ENCODE measurements at regions not wholly inside any gene's neighbourhood (a gene's known extent, or its start where the extent isn't known, plus 50 kb on each side); places are given as distances from the start of the nearest gene placed in this dataset.

DNA sequence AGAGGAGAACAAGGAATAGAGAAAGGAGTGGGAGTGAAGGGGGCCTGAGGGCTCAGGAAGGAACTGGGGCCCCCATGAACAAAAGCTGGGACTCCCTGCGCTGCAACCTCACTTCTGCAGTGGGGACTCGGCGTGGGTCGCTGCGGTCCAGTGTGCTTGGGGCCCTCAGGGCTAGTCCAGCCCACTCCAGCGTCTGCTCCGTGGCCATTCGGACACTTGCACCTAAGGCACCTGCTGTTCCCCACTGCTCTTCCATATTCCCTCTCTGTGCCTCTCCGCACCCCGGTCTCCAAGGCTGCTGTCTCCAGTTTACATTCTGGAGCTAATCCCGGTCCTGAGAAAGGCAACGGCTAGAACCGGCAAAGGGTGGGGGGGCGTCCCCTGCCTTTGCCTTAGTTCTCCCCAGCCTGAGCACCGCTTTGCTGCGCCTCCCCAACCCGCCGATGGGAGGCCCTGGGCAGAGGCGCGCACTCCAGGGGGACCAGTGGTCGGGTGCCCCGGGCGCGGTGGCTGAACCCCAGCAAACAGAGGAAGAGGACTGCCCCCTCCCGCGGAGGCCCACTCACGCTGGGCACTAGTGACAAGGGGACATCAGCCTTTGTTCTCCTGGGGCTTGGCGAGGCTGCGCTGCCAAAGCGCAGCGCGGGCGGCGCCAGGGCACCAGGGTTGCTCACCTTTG lies 327.7 kb upstream of the F9 start:
- H3K4me3 ChIP-seq (ENCODE audit: low read length), result peak overlapping the region; percentile 6
- peaks cover 3% of the 10 kb centered on the region for H3K9me3 ChIP-seq (ENCODE audit: control insufficient read depth, low read depth, low read length)
- H3K4me1 ChIP-seq (ENCODE audit: control insufficient read depth, insufficient read depth, low read length), result no peaks in the 10 kb centered on the region
- H3K27me3 ChIP-seq (ENCODE audit: control insufficient read depth, insufficient read depth, low read length), result peaks cover 40% of the 10 kb centered on the region
- WGBS (ENCODE audit: insufficient coverage, low lambda C conversion rate), result no CpG with 5 or more reads among the region's 34 CpGs
- no peaks in the 10 kb centered on the region for H3K36me3 ChIP-seq (ENCODE audit: control insufficient read depth, insufficient read depth, low read length)
- H3K27ac ChIP-seq (ENCODE audit: low read length), result no peak overlapping the region
- no peak for DNase-seq

DNA sequence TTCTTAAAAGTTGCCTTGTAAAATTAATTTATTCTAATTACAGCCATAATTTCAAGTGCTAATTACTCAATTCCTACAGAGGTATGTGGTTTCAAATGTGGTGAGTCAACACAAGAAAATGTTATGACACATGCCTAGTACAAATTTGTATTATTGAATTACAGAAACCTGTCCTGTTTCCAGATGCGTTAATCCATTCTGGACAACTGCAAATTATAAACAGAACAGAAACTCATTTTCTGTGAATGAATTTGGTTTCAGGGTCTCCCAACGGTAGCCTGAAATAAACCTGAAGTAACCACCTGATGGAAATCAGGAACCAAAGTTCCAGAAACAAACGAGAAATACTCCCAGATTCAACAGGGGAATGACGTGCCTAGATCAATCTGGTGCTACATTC lies 328.6 kb upstream of the F9 start:
- Histone ChIP-seq H3K4me1 (ENCODE audit: control insufficient read depth, insufficient read depth, low read length) (no peaks in the 10 kb centered on the region), H3K9me3 (ENCODE audit: control insufficient read depth, low read depth, low read length) (peaks cover 3% of the 10 kb centered on the region), H3K36me3 (ENCODE audit: control insufficient read depth, insufficient read depth, low read length) (no peaks in the 10 kb centered on the region), H3K4me3 (ENCODE audit: low read length) (no peak overlapping the region), H3K27ac (ENCODE audit: low read length) (no peak overlapping the region), H3K27me3 (ENCODE audit: control insufficient read depth, insufficient read depth, low read length) (peaks cover 38% of the 10 kb centered on the region)
- DNase-seq, result no peak
- WGBS (ENCODE audit: insufficient coverage, low lambda C conversion rate), result no CpG with 5 or more reads among the region's 4 CpGs

DNA sequence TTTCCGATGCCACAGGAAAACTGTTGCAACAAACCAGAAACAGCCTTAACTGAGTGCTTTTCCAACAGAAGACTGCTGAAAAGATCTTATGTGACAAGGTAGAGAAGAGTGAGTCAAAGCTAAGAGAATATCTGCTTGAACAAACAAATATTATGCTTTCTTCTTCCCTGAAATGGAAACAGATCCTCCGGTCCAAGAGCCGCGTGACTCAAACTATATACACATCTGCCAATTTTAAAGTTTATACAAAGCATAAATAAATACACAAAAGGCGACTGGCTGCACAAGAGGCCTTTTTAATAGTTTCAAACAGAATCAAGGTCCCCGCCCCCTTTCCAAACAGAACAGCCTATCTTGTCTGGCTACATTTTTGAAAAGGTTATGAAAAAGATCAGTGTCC lies 329.7 kb upstream of the F9 start:
- no peak overlapping the region for H3K27ac ChIP-seq (ENCODE audit: low read length)

DNA sequence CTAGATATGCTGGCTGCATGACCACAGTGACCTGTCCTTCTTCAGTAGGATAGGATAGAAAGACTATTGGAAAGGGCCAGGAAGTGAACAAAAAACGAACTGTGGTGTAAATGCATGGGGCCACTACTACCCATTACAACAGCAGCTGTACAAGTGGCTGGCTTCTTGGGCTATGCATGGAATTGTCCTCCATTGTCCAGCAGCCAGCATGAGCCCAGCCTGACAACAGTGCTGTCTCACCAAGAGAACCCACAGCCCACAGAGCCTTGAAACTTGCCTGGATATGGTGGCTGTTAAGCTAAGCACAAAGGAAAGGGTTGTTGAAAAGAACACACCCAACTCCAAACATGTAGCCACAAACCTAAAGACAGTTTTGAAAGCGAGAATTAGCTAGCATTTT lies 330.2 kb upstream of the F9 start:
- no peak for DNase-seq
- Histone ChIP-seq H3K36me3 (ENCODE audit: control insufficient read depth, insufficient read depth, low read length) (no peaks in the 10 kb centered on the region), H3K9me3 (ENCODE audit: control insufficient read depth, low read depth, low read length) (peaks cover 3% of the 10 kb centered on the region), H3K4me3 (ENCODE audit: low read length) (no peak overlapping the region), H3K4me1 (ENCODE audit: control insufficient read depth, insufficient read depth, low read length) (no peaks in the 10 kb centered on the region), H3K27ac (ENCODE audit: low read length) (no peak overlapping the region), H3K27me3 (ENCODE audit: control insufficient read depth, insufficient read depth, low read length) (peaks cover 28% of the 10 kb centered on the region)
- WGBS (ENCODE audit: insufficient coverage, low lambda C conversion rate), result no CpG with 5 or more reads among the region's 2 CpGs

More for the DNA sequence above, 329.7 kb upstream of the F9 start:
- Histone ChIP-seq H3K27me3 (ENCODE audit: control insufficient read depth, insufficient read depth, low read length) (peaks cover 29% of the 10 kb centered on the region), H3K36me3 (ENCODE audit: control insufficient read depth, insufficient read depth, low read length) (no peaks in the 10 kb centered on the region), H3K4me3 (ENCODE audit: low read length) (no peak overlapping the region), H3K9me3 (ENCODE audit: control insufficient read depth, low read depth, low read length) (peaks cover 3% of the 10 kb centered on the region), H3K4me1 (ENCODE audit: control insufficient read depth, insufficient read depth, low read length) (no peaks in the 10 kb centered on the region)
- no peak for DNase-seq
- WGBS (ENCODE audit: insufficient coverage, low lambda C conversion rate), result no CpG with 5 or more reads among the region's 6 CpGs

DNA sequence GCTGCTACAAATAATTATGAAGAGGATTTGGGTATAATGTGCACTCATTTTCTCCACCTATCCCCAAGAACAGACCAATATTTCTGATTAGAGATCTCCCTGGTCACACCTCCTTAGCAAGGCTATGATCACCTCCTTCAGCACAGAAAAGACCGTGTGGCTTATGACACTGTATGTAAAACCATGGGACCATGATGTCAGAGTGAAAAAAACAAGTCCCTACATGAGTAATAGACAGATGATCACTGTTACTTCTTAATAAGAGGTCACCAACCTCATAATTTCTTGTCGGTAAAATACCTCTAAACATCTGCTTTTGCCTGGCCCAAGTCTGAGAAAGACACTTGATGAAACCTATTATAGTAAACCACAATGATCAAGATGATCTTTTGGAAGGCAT lies 330.6 kb upstream of the F9 start:
- Histone ChIP-seq H3K27me3 (ENCODE audit: control insufficient read depth, insufficient read depth, low read length) (peaks cover 27% of the 10 kb centered on the region), H3K36me3 (ENCODE audit: control insufficient read depth, insufficient read depth, low read length) (no peaks in the 10 kb centered on the region), H3K4me3 (ENCODE audit: low read length) (no peak overlapping the region), H3K27ac (ENCODE audit: low read length) (no peak overlapping the region), H3K4me1 (ENCODE audit: control insufficient read depth, insufficient read depth, low read length) (peaks cover 2% of the 10 kb centered on the region), H3K9me3 (ENCODE audit: control insufficient read depth, low read depth, low read length) (peaks cover 3% of the 10 kb centered on the region)
- no peak for DNase-seq
- WGBS (ENCODE audit: insufficient coverage, low lambda C conversion rate), result no CpG with 5 or more reads among the region's 2 CpGs

DNA sequence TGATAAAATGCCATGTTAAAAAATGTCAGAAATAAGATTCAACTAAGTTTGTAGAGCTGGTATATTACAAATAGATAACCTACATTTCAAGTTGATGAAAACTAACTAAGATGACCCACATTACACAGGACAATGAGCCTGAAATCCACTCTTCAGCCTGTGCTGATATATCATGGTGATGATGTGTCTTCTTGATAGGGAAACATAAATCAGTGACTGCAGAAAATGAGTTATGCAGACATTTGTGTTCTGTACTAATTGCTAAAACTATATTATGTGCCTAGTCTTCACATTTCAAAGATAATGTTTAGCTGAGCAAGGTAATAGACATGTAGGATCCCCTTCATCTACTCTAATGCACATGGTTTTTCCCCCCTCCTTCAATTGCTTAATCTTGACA lies 331.6 kb upstream of the F9 start:
- Histone ChIP-seq H3K27me3 (ENCODE audit: control insufficient read depth, insufficient read depth, low read length) (peaks cover 28% of the 10 kb centered on the region), H3K36me3 (ENCODE audit: control insufficient read depth, insufficient read depth, low read length) (no peaks in the 10 kb centered on the region), H3K4me1 (ENCODE audit: control insufficient read depth, insufficient read depth, low read length) (peaks cover 2% of the 10 kb centered on the region), H3K4me3 (ENCODE audit: low read length) (no peak overlapping the region), H3K9me3 (ENCODE audit: control insufficient read depth, low read depth, low read length) (peaks cover 3% of the 10 kb centered on the region), H3K27ac (ENCODE audit: low read length) (no peak overlapping the region)
- no peak for DNase-seq

DNA sequence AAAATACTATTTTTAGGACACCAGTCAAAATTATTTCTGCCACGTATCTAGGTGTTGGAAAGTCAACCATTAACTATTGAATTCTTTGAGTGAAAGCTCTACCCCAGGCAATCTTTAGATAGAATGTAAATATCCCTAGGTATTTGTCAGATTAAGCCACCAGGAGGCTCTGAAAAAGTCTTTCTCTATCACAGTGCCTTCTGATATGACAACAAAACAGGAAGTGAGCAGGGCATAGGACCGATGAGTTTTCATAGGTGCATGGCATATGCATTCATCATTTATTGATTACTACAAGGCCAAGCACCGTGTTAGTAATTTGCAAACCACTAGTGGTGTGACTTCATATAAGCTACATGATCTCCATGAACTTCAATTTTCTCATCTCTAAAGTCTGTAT lies 333.6 kb upstream of the F9 start:
- peaks cover 12% of the 10 kb centered on the region for H3K27me3 ChIP-seq (ENCODE audit: control insufficient read depth, insufficient read depth, low read length)
- no CpG with 5 or more reads among the region's 3 CpGs for WGBS (ENCODE audit: insufficient coverage, low lambda C conversion rate)
- H3K4me3 ChIP-seq (ENCODE audit: low read length), result no peak overlapping the region
- peaks cover 2% of the 10 kb centered on the region for H3K4me1 ChIP-seq (ENCODE audit: control insufficient read depth, insufficient read depth, low read length)
- no peak overlapping the region for H3K27ac ChIP-seq (ENCODE audit: low read length)
- H3K9me3 ChIP-seq (ENCODE audit: control insufficient read depth, low read depth, low read length), result no peaks in the 10 kb centered on the region
- DNase-seq, result no peak
- no peaks in the 10 kb centered on the region for H3K36me3 ChIP-seq (ENCODE audit: control insufficient read depth, insufficient read depth, low read length)

DNA sequence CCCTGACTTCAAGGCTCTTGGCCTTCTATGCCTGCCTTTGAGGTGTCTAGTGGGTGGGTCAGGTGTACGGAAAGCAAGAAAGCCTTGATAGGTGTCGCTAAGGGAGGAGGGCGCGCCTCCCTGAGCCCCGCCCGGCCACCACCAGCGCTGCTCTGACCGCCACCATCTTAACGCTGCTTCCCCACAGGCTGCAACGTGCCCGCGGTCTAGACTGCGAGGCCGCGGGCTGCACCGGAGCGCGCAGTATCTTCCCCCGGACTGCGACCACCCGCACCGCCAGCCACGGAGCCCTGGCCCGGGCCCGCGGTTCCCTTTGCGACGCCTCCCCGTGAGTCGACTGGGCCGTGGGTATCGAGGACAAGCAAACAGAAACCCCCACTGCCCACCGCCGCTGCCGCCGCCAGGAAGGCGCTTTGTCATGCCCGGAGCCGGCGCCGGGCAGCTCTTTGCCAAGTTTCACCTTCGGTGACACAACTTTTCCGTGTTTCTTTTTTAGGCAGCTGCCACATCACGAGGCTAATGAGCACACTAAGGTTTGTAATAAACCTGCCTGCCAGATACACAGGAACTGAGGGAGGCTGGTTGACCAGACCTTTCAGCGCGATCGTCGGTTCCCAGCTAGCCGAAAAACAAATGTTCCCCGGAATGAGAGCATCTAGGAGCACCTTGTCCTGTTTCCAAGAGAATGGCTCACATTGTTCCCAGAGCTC lies 335.8 kb upstream of the F9 start:
- H3K27ac ChIP-seq (ENCODE audit: low read length), result no peak overlapping the region

DNA sequence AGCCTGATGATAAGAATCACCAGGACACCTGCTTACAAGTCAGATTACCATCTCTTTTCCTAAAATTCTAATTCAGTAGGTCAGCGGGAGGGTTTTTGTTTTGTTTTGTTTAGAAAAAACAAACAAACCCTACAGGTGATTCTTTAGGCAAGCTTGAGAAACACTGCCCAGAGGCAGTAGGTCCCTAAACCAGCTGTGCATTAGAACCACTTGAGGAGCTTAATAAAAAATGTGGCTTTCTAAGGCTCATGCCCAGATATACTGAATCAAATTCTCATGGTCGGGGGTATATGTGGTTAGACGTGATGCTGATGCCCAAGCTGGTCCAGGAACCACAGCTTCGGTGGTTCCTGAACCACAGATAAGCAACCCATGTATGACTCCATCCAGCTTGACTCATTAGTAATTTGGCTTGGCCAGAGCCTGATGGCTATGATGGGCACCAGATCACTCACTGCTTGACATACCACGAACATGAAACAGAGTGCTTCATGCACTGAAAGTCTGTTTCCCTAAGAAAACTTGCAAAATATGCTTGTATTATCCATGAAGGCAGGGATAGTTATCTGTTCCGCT lies 338.1 kb upstream of the F9 start:
- WGBS (ENCODE audit: insufficient coverage, low lambda C conversion rate), result no CpG with 5 or more reads among the region's 6 CpGs

More for the DNA sequence above, 335.8 kb upstream of the F9 start:
- peaks cover 12% of the 10 kb centered on the region for H3K27me3 ChIP-seq (ENCODE audit: control insufficient read depth, insufficient read depth, low read length)
- WGBS (ENCODE audit: insufficient coverage, low lambda C conversion rate), result no CpG with 5 or more reads among the region's 50 CpGs
- DNase-seq, result peak in 1 of 2 donors; percentile 5
- peaks cover 2% of the 10 kb centered on the region for H3K4me1 ChIP-seq (ENCODE audit: control insufficient read depth, insufficient read depth, low read length)
- H3K36me3 ChIP-seq (ENCODE audit: control insufficient read depth, insufficient read depth, low read length), result no peaks in the 10 kb centered on the region
- H3K4me3 ChIP-seq (ENCODE audit: low read length), result peak overlapping the region; percentile 10
- H3K9me3 ChIP-seq (ENCODE audit: control insufficient read depth, low read depth, low read length), result no peaks in the 10 kb centered on the region

DNA sequence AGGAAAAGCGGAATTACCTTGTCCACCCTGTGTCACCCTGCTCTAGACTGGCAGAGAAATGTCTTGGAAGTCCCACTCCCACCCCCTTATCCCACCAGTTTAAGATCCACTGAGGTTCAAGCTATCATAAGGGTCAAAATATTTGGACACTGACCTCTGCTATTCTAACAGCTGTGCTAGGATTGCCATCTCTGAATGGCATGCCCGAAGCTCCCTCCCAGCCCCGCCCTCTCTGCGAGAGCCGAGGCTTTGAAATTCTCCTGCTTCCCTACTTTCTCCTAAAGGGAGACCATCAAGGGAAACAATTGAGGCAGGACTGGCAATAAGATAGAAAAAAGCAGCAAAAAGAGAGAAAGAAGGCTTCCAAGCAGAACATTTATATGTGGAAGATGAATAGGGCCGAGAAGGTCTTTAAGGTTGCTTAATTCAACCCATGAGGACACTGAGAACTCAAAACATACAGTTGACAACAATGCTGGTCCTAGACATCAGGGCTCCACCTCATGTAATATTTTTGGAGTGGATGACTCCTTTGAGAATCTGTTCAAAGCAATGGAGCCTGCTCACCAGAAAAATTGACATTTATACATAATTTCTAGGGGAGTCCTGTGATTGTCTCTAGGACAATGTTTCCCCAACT lies 338.7 kb upstream of the F9 start:
- WGBS (ENCODE audit: insufficient coverage, low lambda C conversion rate), result no CpG with 5 or more reads among the region's 6 CpGs
- Histone ChIP-seq H3K27me3 (ENCODE audit: control insufficient read depth, insufficient read depth, low read length) (peaks cover 12% of the 10 kb centered on the region), H3K36me3 (ENCODE audit: control insufficient read depth, insufficient read depth, low read length) (no peaks in the 10 kb centered on the region), H3K27ac (ENCODE audit: low read length) (no peak overlapping the region), H3K4me3 (ENCODE audit: low read length) (no peak overlapping the region), H3K4me1 (ENCODE audit: control insufficient read depth, insufficient read depth, low read length) (peaks cover 2% of the 10 kb centered on the region), H3K9me3 (ENCODE audit: control insufficient read depth, low read depth, low read length) (no peaks in the 10 kb centered on the region)
- no peak for DNase-seq

More for the DNA sequence above, 338.1 kb upstream of the F9 start:
- H3K4me1 ChIP-seq (ENCODE audit: control insufficient read depth, insufficient read depth, low read length), result peaks cover 2% of the 10 kb centered on the region
- no peak overlapping the region for H3K4me3 ChIP-seq (ENCODE audit: low read length)
- no peak overlapping the region for H3K27ac ChIP-seq (ENCODE audit: low read length)
- peaks cover 12% of the 10 kb centered on the region for H3K27me3 ChIP-seq (ENCODE audit: control insufficient read depth, insufficient read depth, low read length)
- H3K9me3 ChIP-seq (ENCODE audit: control insufficient read depth, low read depth, low read length), result no peaks in the 10 kb centered on the region
- no peaks in the 10 kb centered on the region for H3K36me3 ChIP-seq (ENCODE audit: control insufficient read depth, insufficient read depth, low read length)
- no peak for DNase-seq

All from large intestine (tissue), 3 donors.